ENCODE measurements at regions not wholly inside any gene's neighbourhood (a gene's known extent, or its start where the extent isn't known, plus 50 kb on each side); places are given as distances from the start of the nearest gene placed in this dataset.
"Not testable (repeated sequence)": the region's sequence is repeated elsewhere in the genome, so short reads cannot be mapped to it uniquely, and the experiment has no call there.

- not testable (repeated sequence) for H3K4me1 ChIP-seq (ENCODE audit: control insufficient read depth, insufficient read depth, low read length); H3K27me3 ChIP-seq (ENCODE audit: control insufficient read depth, insufficient read depth, low read length); H3K36me3 ChIP-seq (ENCODE audit: control insufficient read depth, insufficient read depth, low read length); H3K9me3 ChIP-seq (ENCODE audit: control insufficient read depth, insufficient read depth, low read length); H3K9ac ChIP-seq (ENCODE audit: low read depth, low read length); H3K4me3 ChIP-seq (ENCODE audit: low read depth, low read length); H3K27ac ChIP-seq (ENCODE audit: low read depth, low read length)
These were observed 83.8 kb downstream of the VCPKMT start for GRCh38 chr14:50032462-50033167.

- H3K27ac ChIP-seq (ENCODE audit: low read depth, low read length): no peak overlapping the region
These were observed 81.2 kb downstream of the VCPKMT start for GRCh38 chr14:50035214-50035613.

GRCh38 chr14:50036211-50036610, 80.2 kb downstream of the VCPKMT start:
- no peak overlapping the region for H3K4me3 ChIP-seq (ENCODE audit: low read depth, low read length)
- H3K9me3 ChIP-seq (ENCODE audit: control insufficient read depth, insufficient read depth, low read length): no peaks in the 10 kb centered on the region
- H3K9ac ChIP-seq (ENCODE audit: low read depth, low read length): no peak overlapping the region
- H3K27me3 ChIP-seq (ENCODE audit: control insufficient read depth, insufficient read depth, low read length): no peaks in the 10 kb centered on the region
- no peaks in the 10 kb centered on the region for H3K36me3 ChIP-seq (ENCODE audit: control insufficient read depth, insufficient read depth, low read length)
- no peaks in the 10 kb centered on the region for H3K4me1 ChIP-seq (ENCODE audit: control insufficient read depth, insufficient read depth, low read length)
- no peak overlapping the region for H3K27ac ChIP-seq (ENCODE audit: low read depth, low read length)

More at GRCh38 chr14:50035214-50035613, 81.2 kb downstream of the VCPKMT start:
- Histone ChIP-seq H3K27me3 (ENCODE audit: control insufficient read depth, insufficient read depth, low read length) (no peaks in the 10 kb centered on the region), H3K9ac (ENCODE audit: low read depth, low read length) (no peak overlapping the region), H3K4me1 (ENCODE audit: control insufficient read depth, insufficient read depth, low read length) (no peaks in the 10 kb centered on the region), H3K4me3 (ENCODE audit: low read depth, low read length) (no peak overlapping the region), H3K9me3 (ENCODE audit: control insufficient read depth, insufficient read depth, low read length) (no peaks in the 10 kb centered on the region), H3K36me3 (ENCODE audit: control insufficient read depth, insufficient read depth, low read length) (no peaks in the 10 kb centered on the region)

- no peak overlapping the region for H3K27ac ChIP-seq (ENCODE audit: low read depth, low read length)
- no peaks in the 10 kb centered on the region for H3K27me3 ChIP-seq (ENCODE audit: control insufficient read depth, insufficient read depth, low read length)
- no peaks in the 10 kb centered on the region for H3K36me3 ChIP-seq (ENCODE audit: control insufficient read depth, insufficient read depth, low read length)
- no peak overlapping the region for H3K9ac ChIP-seq (ENCODE audit: low read depth, low read length)
- no peaks in the 10 kb centered on the region for H3K4me1 ChIP-seq (ENCODE audit: control insufficient read depth, insufficient read depth, low read length)
- H3K4me3 ChIP-seq (ENCODE audit: low read depth, low read length): no peak overlapping the region
- no peaks in the 10 kb centered on the region for H3K9me3 ChIP-seq (ENCODE audit: control insufficient read depth, insufficient read depth, low read length)
These were observed 79.7 kb downstream of the VCPKMT start for GRCh38 chr14:50036637-50037036.

- H3K27ac ChIP-seq (ENCODE audit: low read depth, low read length): no peak overlapping the region
- no peaks in the 10 kb centered on the region for H3K36me3 ChIP-seq (ENCODE audit: control insufficient read depth, insufficient read depth, low read length)
- no peaks in the 10 kb centered on the region for H3K9me3 ChIP-seq (ENCODE audit: control insufficient read depth, insufficient read depth, low read length)
- no peaks in the 10 kb centered on the region for H3K27me3 ChIP-seq (ENCODE audit: control insufficient read depth, insufficient read depth, low read length)
- H3K9ac ChIP-seq (ENCODE audit: low read depth, low read length): no peak overlapping the region
- H3K4me1 ChIP-seq (ENCODE audit: control insufficient read depth, insufficient read depth, low read length): no peaks in the 10 kb centered on the region
- H3K4me3 ChIP-seq (ENCODE audit: low read depth, low read length): no peak overlapping the region
These were observed 79.1 kb downstream of the VCPKMT start for GRCh38 chr14:50037240-50037639.

- no peaks in the 10 kb centered on the region for H3K27me3 ChIP-seq (ENCODE audit: control insufficient read depth, insufficient read depth, low read length)
- no peak overlapping the region for H3K4me3 ChIP-seq (ENCODE audit: low read depth, low read length)
- no peaks in the 10 kb centered on the region for H3K9me3 ChIP-seq (ENCODE audit: control insufficient read depth, insufficient read depth, low read length)
- H3K4me1 ChIP-seq (ENCODE audit: control insufficient read depth, insufficient read depth, low read length): no peaks in the 10 kb centered on the region
- H3K27ac ChIP-seq (ENCODE audit: low read depth, low read length): no peak overlapping the region
- H3K36me3 ChIP-seq (ENCODE audit: control insufficient read depth, insufficient read depth, low read length): no peaks in the 10 kb centered on the region
- H3K9ac ChIP-seq (ENCODE audit: low read depth, low read length): no peak overlapping the region
These were observed 78.5 kb downstream of the VCPKMT start for GRCh38 chr14:50037852-50038251.

- H3K4me3 ChIP-seq (ENCODE audit: low read depth, low read length): no peak overlapping the region
- H3K4me1 ChIP-seq (ENCODE audit: control insufficient read depth, insufficient read depth, low read length): no peaks in the 10 kb centered on the region
- H3K27me3 ChIP-seq (ENCODE audit: control insufficient read depth, insufficient read depth, low read length): no peaks in the 10 kb centered on the region
- H3K9me3 ChIP-seq (ENCODE audit: control insufficient read depth, insufficient read depth, low read length): no peaks in the 10 kb centered on the region
- no peak overlapping the region for H3K27ac ChIP-seq (ENCODE audit: low read depth, low read length)
- H3K36me3 ChIP-seq (ENCODE audit: control insufficient read depth, insufficient read depth, low read length): no peaks in the 10 kb centered on the region
- no peak overlapping the region for H3K9ac ChIP-seq (ENCODE audit: low read depth, low read length)
These were observed 77.8 kb downstream of the VCPKMT start for GRCh38 chr14:50038398-50039119.

GRCh38 chr14:50039120-50039517, 77.3 kb downstream of the VCPKMT start:
- Histone ChIP-seq H3K9me3 (ENCODE audit: control insufficient read depth, insufficient read depth, low read length) (no peaks in the 10 kb centered on the region), H3K36me3 (ENCODE audit: control insufficient read depth, insufficient read depth, low read length) (no peaks in the 10 kb centered on the region), H3K4me1 (ENCODE audit: control insufficient read depth, insufficient read depth, low read length) (no peaks in the 10 kb centered on the region), H3K27me3 (ENCODE audit: control insufficient read depth, insufficient read depth, low read length) (no peaks in the 10 kb centered on the region), H3K4me3 (ENCODE audit: low read depth, low read length) (no peak overlapping the region), H3K9ac (ENCODE audit: low read depth, low read length) (no peak overlapping the region), H3K27ac (ENCODE audit: low read depth, low read length) (no peak overlapping the region)

- H3K9me3 ChIP-seq (ENCODE audit: control insufficient read depth, insufficient read depth, low read length): no peaks in the 10 kb centered on the region
- H3K4me3 ChIP-seq (ENCODE audit: low read depth, low read length): no peak overlapping the region
- no peak overlapping the region for H3K9ac ChIP-seq (ENCODE audit: low read depth, low read length)
- no peaks in the 10 kb centered on the region for H3K36me3 ChIP-seq (ENCODE audit: control insufficient read depth, insufficient read depth, low read length)
- no peaks in the 10 kb centered on the region for H3K4me1 ChIP-seq (ENCODE audit: control insufficient read depth, insufficient read depth, low read length)
- no peaks in the 10 kb centered on the region for H3K27me3 ChIP-seq (ENCODE audit: control insufficient read depth, insufficient read depth, low read length)
- no peak overlapping the region for H3K27ac ChIP-seq (ENCODE audit: low read depth, low read length)
These were observed 76.5 kb downstream of the VCPKMT start for GRCh38 chr14:50039734-50040400.

GRCh38 chr14:50040401-50040775, 76.0 kb downstream of the VCPKMT start:
- no peaks in the 10 kb centered on the region for H3K4me1 ChIP-seq (ENCODE audit: control insufficient read depth, insufficient read depth, low read length)
- no peaks in the 10 kb centered on the region for H3K36me3 ChIP-seq (ENCODE audit: control insufficient read depth, insufficient read depth, low read length)
- no peak overlapping the region for H3K4me3 ChIP-seq (ENCODE audit: low read depth, low read length)
- H3K27ac ChIP-seq (ENCODE audit: low read depth, low read length): no peak overlapping the region
- H3K9ac ChIP-seq (ENCODE audit: low read depth, low read length): no peak overlapping the region
- H3K9me3 ChIP-seq (ENCODE audit: control insufficient read depth, insufficient read depth, low read length): no peaks in the 10 kb centered on the region
- H3K27me3 ChIP-seq (ENCODE audit: control insufficient read depth, insufficient read depth, low read length): no peaks in the 10 kb centered on the region

GRCh38 chr14:50040895-50041465, 75.4 kb downstream of the VCPKMT start:
- Histone ChIP-seq H3K27ac (ENCODE audit: low read depth, low read length) (no peak overlapping the region), H3K9ac (ENCODE audit: low read depth, low read length) (no peak overlapping the region), H3K9me3 (ENCODE audit: control insufficient read depth, insufficient read depth, low read length) (no peaks in the 10 kb centered on the region), H3K4me1 (ENCODE audit: control insufficient read depth, insufficient read depth, low read length) (peaks cover 3% of the 10 kb centered on the region; the same call in 1 of the 2 replicates), H3K36me3 (ENCODE audit: control insufficient read depth, insufficient read depth, low read length) (no peaks in the 10 kb centered on the region), H3K27me3 (ENCODE audit: control insufficient read depth, insufficient read depth, low read length) (no peaks in the 10 kb centered on the region), H3K4me3 (ENCODE audit: low read depth, low read length) (no peak overlapping the region)
